OCI-M2 (cell line): ENCODE measurements at regions not wholly inside any gene's neighbourhood (a gene's known extent, or its start where the extent isn't known, plus 50 kb on each side); places are given as distances from the start of the nearest gene placed in this dataset.
"Not testable (repeated sequence)": the region's sequence is repeated elsewhere in the genome, so short reads cannot be mapped to it uniquely, and the experiment has no call there.

ENCODE experiments used
- DNase-seq: peaks from one replicate; lab custom pipeline; 2025; ENCODE audit not compliant: unreplicated experiment; lab: John Stamatoyannopoulos, UW

DNA sequence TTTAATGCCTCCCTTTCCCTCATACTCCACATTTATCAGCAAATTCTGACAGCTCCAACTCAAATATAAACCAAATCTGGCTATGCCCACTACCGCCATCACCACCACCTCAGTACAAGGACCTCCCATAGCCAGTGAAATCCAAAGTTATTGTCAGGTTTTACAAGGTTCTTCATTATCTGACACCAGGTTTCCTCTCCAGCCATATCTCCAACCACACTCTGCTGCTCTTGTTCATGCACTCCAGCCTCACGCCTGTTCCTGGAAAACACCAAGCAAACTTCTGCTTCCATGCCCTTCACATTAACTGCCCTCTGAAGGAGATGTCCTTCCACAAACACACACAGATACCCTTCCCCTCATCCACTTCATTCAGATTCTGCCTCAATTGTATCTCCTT is 102.2 kb upstream of the MIR17HG start:
- peak; percentile 41 for DNase-seq

DNA sequence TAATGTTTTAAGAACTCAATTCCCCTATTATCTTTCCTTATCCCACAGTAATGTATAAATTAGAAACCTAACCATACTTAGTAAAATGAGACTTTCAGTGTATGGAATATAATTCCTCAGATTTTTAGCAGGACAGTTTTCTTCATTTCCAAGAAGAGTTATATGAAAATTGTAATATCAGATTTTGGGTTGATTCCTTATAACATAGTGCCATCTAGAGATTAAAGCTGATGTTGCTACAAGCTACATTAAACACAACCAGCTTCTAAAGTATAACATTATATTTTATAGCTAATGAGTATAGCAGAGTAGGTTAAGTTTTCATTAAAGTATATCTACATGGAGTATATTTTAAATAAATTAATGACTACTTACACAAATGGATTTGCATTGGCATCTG is 99.7 kb upstream of the MIR17HG start:
- no peak for DNase-seq

DNA sequence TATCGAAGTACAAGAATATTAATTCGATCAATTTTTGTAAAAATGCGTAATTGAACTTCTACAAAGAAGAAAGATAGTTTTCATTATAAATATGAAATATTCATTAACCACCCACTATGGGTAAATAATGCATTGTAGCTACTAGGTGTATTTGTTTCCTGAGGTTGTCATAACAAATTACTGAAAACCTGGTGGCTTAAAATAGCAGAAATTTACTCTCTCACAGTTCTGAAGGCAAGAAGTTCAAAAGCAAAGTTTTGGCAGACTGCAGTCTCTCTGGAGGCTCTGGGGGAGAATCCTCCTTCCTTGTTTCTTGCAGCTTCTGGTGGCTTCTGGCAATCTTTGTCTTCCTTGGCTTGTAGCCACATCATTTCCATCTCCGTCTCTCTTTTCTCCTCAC is 99.2 kb upstream of the MIR17HG start:
- DNase-seq: no peak

DNA sequence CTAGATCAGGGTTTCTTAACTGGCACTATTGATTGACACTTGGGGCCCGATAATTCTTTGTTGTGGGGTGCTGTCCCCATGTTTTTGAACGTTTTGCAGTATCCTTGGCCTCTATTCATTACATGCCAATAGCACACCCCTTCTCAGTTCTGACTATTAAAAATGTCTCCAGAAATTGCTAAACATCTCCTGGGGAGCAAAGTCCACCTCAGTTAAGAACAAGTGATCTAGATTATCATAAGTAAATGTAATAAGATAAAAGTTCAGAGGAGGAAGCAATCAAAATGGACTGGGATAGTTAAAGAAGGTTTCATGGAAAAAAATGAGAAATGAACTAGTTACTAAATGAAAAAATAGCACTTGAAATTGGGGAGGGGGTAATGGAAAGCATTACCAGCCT is 98.1 kb upstream of the MIR17HG start:
- no peak for DNase-seq

DNA sequence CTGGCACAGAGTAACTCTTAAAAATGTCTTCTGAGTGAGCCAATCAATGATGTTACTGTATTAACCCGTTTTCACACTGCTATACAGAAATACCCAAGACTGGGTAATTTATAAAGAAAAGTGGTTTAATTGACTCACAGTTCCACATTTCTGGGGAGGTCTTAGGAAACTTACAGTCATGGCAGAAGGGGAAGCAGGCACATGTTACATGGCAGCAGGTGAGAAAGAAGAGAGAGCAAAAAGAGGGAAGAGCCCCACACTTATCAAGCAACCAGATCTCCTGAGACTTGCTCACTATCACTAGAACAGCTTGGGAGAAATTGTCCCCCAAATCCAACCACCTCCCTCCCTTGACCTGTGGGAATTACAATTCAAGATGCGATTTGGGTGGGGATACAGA is 97.6 kb upstream of the MIR17HG start:
- DNase-seq: no peak

DNA sequence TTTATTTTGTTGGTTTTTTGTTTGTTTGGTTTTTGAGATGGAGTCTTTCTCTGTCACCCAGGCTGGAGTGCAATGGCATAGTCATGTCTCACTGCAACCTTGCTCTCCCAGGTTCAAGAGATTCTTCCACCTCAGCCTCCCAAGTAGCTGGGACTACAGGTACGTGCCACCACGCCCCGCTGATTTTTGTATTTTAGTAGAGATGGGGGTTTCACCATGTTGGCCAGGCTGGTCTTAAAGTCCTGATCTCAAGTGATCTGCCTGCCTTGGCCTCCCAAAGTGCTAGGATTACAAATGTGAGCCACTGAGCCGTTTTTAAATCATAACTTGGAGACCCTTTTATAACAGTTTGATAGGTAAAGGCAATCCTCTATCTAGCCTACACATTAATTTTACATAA is 95.9 kb upstream of the MIR17HG start:
- DNase-seq: not testable (repeated sequence)

DNA sequence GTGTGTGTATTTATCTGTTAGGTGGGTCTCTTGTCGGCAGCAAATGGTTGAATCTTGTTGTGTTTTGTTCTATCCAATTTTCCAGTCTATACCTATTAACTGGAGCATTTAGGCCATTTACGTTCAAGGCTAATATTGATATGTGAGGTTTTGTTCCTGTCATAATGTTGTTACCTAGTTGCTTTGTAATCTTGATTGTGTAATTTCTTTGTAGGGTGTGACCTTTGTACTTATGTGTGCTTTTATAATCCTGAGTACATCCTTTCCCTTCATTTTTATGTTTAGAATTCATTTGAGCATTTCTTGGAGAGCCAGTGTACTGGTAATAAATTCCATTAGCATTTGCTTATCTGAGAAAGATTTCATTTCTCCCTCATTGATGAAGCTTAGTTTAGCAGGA is 83.0 kb upstream of the MIR17HG start:
- DNase-seq: no peak

DNA sequence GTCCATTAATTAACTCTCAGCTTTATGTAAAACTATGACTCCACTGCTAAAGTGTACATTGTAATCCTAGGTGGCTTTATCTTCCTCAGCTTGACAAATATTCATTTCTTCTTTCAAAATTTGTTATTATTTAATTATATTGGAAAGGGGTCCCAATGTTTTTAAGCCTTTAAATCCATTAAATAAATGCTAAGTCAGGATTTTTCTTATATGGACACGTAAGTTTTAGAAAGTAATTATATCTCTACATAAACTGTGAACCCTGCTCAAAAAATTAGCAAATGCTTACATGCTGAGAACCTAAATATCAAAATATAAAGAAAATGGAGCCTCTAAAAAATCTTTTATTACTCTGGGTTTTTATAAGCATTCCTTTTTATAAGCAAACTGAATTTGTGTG is 78.2 kb upstream of the MIR17HG start:
- DNase-seq: no peak

DNA sequence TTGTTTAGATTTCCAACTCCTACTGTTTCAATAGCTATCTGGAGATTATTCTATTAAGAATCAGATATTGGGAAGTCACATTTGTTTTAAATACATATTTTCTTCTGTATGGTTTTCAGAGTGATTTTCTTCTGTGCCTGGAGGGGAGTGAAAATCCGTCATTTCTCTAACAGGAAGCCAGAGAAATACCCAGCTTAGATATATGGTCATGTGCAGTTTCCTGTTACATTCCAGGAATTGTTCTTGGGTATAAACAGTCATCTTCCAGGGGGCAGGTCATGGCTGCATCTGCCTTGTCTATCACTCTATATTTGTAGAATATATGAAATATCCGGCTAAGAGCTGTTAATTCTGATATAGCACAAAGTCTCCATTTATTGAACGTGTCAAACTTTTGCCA is 77.5 kb upstream of the MIR17HG start:
- no peak for DNase-seq

DNA sequence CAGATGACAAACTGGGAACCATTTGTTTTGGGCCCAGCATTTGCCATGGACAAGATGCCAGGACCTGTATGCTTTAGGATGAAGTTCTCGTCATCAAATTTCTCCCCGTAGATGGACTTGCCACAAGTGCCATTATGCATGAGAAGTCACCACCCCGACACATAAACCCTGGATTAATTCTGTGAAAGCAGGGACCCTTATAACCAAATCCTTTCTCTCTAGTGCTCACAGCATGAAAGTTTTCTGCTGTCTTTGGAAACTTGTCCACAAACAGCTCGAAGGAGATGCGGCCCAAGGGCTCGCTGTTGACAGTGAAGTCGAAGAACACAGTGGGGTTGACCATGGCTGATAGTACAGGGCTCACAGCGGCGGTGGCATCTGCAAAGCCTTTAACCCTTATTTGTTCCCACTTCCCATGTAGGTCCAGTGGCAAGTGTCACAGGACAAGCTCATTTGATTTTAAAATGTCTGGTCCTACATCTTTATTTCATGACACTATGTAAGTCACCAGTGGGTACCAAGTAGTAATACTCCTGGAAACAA is 75.2 kb upstream of the MIR17HG start:
- no peak for DNase-seq

DNA sequence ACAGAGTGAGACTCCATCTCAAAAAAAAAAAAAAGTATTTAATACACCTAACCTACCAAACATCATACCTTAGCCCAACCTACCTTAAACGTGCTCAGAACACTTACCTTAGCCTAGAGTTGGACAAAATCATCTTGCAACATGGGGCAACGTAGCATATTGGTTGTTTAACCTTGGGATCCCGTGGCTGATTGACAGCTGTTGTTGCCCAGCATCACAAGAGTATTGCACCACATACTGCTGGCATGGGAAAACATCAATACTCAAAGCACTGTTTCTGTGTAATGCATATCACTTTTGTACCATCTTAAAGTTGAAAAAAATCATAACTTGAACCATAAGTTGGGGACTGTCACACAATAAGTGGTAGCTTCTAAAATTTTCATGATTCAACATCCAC is 73.8 kb upstream of the MIR17HG start:
- no peak for DNase-seq

DNA sequence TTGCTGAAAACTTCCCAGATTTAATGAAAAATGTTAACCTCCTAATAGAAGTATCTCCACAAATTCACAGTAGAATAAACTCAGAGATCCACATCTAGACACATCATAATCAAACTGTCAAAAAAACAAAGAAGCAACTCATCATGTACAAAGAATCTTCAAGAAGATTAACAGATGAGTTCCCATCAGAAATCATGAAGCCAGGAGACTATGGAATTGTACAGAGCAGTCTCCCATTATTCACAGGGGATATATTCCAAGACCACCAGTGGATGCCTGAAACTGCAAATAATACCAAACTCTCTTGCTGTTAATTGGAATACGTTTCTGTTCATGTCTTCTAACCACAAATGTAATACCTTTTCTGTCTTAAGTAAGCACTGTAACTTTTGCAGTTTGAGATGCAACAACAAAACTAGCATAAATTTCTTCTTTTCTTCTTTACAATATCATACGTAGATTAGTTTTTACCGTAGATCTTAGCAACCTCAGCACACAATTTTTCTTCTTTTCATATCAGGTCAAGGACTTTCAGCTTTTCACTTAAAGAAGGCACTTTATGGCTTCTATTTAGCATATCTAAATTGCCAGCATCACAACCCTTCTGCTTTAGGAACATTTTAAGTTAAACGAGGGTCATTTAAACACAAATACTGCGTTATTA is 70.3 kb upstream of the MIR17HG start:
- DNase-seq: no peak

DNA sequence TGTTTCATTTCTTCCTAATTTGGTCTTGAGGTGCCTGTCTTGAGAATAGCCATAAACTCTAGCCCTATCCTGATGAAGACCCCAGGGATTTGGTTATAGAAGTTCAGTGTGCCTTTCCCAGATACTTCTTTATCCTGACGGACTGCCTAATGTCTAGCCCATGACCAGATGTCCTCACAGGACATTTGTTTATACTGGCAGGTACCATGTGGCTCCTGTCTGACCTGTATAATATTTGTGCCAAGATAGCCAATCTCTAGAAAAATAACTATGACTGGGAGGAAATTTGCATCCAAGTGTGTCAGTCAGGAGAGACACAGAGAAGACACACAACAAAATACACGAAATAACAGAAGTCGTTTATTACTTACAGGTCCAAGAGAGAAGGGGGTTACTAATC is 69.2 kb upstream of the MIR17HG start:
- DNase-seq: no peak

DNA sequence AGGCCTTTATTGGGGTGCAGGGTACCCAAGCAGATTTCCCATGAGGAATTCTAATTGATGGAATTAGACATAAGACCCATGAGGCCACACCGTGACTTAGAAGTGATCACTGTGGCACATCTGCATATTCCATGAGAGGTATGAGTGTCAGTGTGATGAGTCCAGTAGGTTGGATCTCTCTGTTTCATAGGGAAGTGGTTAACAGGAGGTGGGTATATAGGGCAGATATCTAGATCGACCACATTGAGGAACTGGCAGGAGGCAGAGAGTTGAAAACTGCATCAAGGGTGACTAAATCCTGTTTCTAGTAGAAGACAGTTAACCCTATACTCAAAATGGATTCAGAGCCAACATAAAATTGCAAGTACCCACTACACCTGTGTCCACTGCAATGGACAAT is 68.6 kb upstream of the MIR17HG start:
- no peak for DNase-seq

DNA sequence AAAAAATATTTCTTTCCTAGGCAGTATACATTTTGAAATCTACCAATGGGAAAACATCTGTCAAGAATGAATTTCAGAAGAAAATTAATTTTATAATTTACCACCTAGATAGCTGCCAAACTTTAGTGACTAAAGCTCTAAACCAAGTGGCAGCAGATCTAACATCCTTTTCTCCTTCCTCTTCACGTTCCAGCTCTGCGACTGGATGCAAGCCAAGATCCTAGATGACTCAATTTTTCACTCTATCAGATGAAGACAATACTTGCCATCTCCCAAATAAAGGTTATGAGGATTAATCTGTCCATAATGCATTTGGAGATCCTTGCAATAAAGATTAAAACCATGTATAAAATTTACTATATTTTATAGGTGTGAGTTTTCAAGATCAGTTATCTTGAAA is 66.7 kb upstream of the MIR17HG start:
- DNase-seq: no peak

DNA sequence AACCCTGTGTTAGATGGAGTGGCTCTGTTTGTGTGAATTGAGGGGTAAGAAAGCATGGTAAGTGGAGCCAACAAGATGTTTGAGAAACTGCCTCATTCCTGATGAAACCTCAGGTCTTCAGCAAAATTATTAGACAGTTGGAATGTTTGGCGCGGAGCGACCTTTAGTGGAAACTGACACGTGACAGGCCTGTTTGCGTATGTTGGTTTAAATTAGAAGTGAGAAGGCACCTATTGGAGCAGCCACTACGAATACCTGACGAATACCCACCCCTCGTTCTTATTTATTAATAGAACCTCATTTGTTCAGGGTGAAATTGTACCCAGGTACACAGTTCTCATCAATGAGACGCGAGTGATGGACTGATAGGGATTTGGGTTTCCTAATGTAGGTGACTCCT is 63.2 kb upstream of the MIR17HG start:
- DNase-seq: no peak

DNA sequence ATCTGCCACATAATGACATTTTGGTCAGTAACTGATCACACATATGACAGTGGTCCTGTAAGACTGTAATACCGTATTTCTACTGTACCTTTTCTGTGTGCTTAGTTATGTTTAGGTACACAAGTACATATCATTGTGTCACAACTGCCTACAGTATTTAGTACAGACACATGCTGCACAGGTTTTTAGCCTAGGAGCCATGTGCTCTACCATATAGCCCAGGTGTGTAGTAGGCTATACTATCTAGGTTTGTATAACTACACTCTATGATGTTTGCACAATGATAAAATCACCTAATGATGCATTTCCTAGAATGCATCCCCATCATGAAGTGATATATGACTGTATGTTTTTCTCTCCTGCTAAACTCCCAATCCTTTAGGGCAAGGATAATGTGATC is 61.2 kb upstream of the MIR17HG start:
- no peak for DNase-seq

DNA sequence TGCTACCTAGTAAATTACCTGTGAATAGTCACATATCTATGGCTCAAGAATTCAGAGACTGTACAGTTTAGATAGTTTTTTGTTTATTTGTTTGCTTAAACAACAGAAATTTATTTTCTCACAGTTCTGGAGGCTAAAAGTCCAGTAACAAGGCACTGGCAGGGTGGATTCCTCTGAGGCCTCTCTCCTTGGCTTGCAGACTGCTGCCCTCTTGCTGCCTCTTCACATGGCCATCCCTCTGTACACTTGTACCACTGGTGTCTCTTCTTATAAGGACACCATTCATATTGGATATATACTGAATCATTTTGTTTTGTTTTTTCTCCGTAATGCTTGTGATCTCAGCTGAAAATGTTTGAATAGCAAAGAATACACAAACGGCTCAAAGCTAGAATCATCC is 56.4 kb upstream of the MIR17HG start:
- DNase-seq: no peak

DNA sequence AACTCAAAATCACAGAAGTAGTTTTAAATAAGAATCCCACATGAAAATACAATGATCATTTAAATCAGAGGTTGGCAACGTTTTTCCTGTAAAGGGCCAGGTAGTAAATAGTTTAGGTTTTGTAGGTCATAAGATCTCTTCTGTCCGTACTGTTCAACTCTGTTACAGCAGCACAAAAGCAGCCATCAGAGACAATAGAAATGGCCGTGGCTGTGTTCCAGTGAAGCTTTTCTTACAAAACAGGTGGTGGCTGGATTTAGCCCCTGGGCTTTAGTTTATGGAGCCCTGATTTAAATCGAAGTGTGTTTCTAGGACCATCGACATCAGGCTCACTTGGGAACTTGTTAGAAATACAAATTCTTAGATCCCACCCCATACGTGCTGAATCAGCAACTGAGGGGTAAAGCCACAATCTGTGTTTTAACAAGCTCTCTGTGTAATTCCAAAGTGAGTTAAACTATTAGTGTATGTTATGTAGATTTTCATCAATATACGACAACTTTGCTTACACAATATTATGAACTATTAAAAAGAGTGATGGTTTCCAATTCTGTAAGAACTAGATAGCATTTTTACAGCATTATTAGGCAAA is 54.8 kb upstream of the MIR17HG start:
- no peak for DNase-seq

DNA sequence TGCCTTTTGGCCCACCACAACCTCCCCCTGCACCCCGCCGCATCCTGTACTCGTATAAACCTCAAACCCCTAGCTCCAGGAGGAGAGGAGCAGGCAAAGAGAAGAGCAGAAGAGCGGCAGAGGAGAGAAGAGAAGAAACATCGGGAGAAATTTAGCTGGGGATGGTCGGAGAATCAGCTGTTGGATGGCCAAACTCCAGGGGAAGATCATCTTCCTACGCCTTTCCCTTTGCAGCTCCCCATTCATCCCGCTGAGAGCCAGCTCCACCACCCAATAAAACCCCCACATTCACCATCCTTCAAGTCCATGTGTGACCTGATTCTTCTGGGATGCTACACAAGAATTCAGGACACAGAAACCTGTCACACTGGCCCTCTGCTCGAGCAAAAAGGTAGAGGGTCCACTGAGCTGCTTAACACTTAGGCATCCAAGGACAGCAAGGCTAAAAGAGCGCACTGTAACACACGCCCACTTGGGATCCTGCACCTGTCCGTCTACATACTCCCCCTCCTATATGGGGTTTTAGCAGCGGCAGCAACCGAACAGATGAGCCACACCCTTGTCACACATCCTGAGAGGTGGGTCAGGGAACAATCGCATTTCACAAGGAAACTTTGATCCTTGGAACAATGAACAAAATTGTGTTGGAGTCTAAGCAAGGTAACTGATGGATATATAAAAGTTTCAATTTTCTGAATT is 51.6 kb upstream of the MIR17HG start:
- DNase-seq: no peak

DNA sequence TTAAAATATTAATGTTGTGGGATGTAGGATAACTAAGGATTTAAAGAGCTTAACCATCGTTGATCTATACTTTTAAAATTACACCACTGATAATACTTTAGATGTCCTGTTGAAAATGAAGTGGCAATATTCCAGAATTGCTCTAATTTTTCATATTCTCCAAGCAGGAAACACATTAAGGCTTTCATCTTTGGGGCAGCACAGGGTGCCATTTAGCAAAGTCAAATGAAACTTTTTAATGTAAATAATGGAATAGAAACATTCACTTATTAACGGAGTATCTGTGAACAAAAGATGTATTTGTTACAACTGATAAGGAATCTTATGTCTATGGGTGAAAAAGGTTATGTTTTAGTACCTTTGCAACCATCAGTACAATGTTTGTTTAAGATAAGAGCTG is 50.0 kb upstream of the MIR17HG start:
- no peak for DNase-seq
